Neural progenitor cell (in vitro differentiated cells): ENCODE measurements at regions not wholly inside any gene's neighbourhood (a gene's known extent, or its start where the extent isn't known, plus 50 kb on each side); places are given as distances from the start of the nearest gene placed in this dataset.

ENCODE experiments used
- DNase-seq: peaks from one replicate; pipeline ENCODE4 v3.0.0-alpha.2; 2016; ENCODE audit warnings: low spot score
- H2AFZ ChIP-seq: fragments of 200-600 bp; sonication (generic); replicated peaks from 2 replicates; pipeline ENCODE4 v1.6.1; 2016; ENCODE audit warnings: antibody characterized with exemption
- H3F3A ChIP-seq: fragments of 200-600 bp; sonication (generic); 2 replicates; pipeline ENCODE4 v1.6.1; 2016; ENCODE audit warnings: antibody characterized with exemption, low read depth
- H3K27ac ChIP-seq: fragments of 200-600 bp; sonication (generic); 2 replicates; pipeline ENCODE4 v1.5.1; 2016; ENCODE audit warnings: mild to moderate bottlenecking
- H3K27me3 ChIP-seq: fragments of 200-600 bp; sonication (generic); 2 replicates; pipeline ENCODE4 v1.6.1; 2016; ENCODE audit warnings: mild to moderate bottlenecking, moderate library complexity
- H3K36me3 ChIP-seq: fragments of 200-600 bp; sonication (generic); 2 replicates; pipeline ENCODE4 v1.5.1; 2016
- H3K4me1 ChIP-seq: fragments of 200-600 bp; sonication (generic); 2 replicates; pipeline ENCODE4 v1.6.1; 2016; ENCODE audit warnings: mixed run types
- H3K4me2 ChIP-seq: fragments of 200-600 bp; sonication (generic); 2 replicates; pipeline ENCODE4 v1.6.1; 2016
- H3K4me3 ChIP-seq: fragments of 200-600 bp; sonication (generic); 2 replicates; pipeline ENCODE4 v1.5.1; 2016
- H3K79me2 ChIP-seq: fragments of 200-600 bp; sonication (generic); 2 replicates; pipeline ENCODE4 v1.6.1; 2016; ENCODE audit warnings: low read depth
- H3K9ac ChIP-seq: fragments of 200-600 bp; sonication (generic); 2 replicates; pipeline ENCODE4 v1.6.1; 2016
- H3K9me3 ChIP-seq: fragments of 200-600 bp; sonication (generic); 2 replicates; pipeline ENCODE4 v1.5.1; 2016; ENCODE audit warnings: low read depth
- H4K20me1 ChIP-seq: fragments of 200-600 bp; sonication (generic); 2 replicates; pipeline ENCODE4 v1.6.1; 2016; ENCODE audit warnings: low read depth
- H3K27ac Mint-ChIP-seq: 3 replicates; pipeline ENCODE4 v1.8.0; 2021; ENCODE audit warnings: mixed read lengths
- H3K27me3 Mint-ChIP-seq: 2 replicates; pipeline ENCODE4 v1.8.0; 2022; ENCODE audit warnings: low read depth, mild to moderate bottlenecking, inconsistent platforms, moderate library complexity, mixed read lengths; ENCODE audit not compliant: insufficient read depth
- H3K36me3 Mint-ChIP-seq: 3 replicates; pipeline ENCODE4 v1.8.0; 2021; ENCODE audit warnings: mixed read lengths
- H3K4me1 Mint-ChIP-seq: 3 replicates; pipeline ENCODE4 v1.8.0; 2021; ENCODE audit warnings: mixed read lengths
- H3K4me3 Mint-ChIP-seq: 3 replicates; pipeline ENCODE4 v1.8.0; 2021; ENCODE audit warnings: mild to moderate bottlenecking, moderate library complexity, mixed read lengths
- H3K9me3 Mint-ChIP-seq: 3 replicates; pipeline ENCODE4 v1.8.0; 2020; ENCODE audit warnings: mixed read lengths
- CTCF ChIP-seq: fragments of 200-600 bp; sonication (generic); IDR thresholded peaks from 2 replicates; pipeline ENCODE4 v1.5.1; 2017; ENCODE audit warnings: antibody characterized with exemption, mild to moderate bottlenecking
- EZH2 ChIP-seq: fragments of 200-600 bp; sonication (generic); IDR thresholded peaks from 2 replicates; pipeline ENCODE4 v1.6.1; 2017; ENCODE audit warnings: antibody characterized with exemption, mild to moderate bottlenecking, moderate library complexity
- EZH2phosphoT487 ChIP-seq: fragments of 200-600 bp; sonication (generic); IDR thresholded peaks from 2 replicates; pipeline ENCODE4 v1.6.1; 2017; ENCODE audit warnings: antibody characterized with exemption

DNA sequence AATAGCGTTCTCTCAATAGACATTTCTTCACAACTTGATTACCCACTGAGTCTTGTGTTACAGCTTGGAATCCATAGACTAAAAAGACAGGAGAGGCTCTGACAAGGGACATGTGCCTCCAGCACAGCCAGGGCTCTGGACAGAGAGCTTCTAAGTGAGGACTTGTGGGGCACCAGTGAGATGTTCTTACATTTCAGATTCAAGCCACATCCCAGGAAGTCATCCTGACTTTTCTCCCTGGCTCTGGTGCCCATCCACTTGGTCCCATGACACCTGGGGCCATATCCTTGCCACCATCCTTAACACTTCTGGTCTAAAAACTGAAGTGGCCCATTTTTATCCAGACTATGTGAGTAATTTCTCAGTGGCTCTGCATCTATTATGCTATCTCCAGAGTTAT is 440.1 kb downstream of the TCERG1L start:
- Histone ChIP-seq H3K9me3 (no peaks in the 10 kb centered on the region), H3F3A (no peaks in the 10 kb centered on the region), H3K9ac (no peak overlapping the region), H3K79me2 (no peaks in the 10 kb centered on the region), H3K36me3 (no peaks in the 10 kb centered on the region), H2AFZ (no peak overlapping the region), H3K27me3 (no peaks in the 10 kb centered on the region), H3K27ac (no peak overlapping the region), H3K4me1 (no peaks in the 10 kb centered on the region), H3K4me2 (no peak overlapping the region), H4K20me1 (no peaks in the 10 kb centered on the region), H3K4me3 (no peak overlapping the region)
- Mint-ChIP-seq H3K4me3 (no peak overlapping the region), H3K9me3 (no peaks in the 10 kb centered on the region), H3K27me3 (peaks cover 11% of the 10 kb centered on the region), H3K4me1 (no peaks in the 10 kb centered on the region), H3K27ac (no peak overlapping the region), H3K36me3 (no peaks in the 10 kb centered on the region)
- TF ChIP-seq CTCF (no peak), EZH2 (no peak), EZH2phosphoT487 (no peak)
- DNase-seq: no peak

GRCh38 chr10:130873636-130874035 is 437.9 kb downstream of the TCERG1L start:
- Histone ChIP-seq H3K79me2 (no peaks in the 10 kb centered on the region), H3K27me3 (no peaks in the 10 kb centered on the region), H4K20me1 (no peaks in the 10 kb centered on the region), H3F3A (no peaks in the 10 kb centered on the region), H3K9ac (no peak overlapping the region), H3K36me3 (no peaks in the 10 kb centered on the region), H2AFZ (no peak overlapping the region), H3K4me1 (no peaks in the 10 kb centered on the region), H3K4me2 (no peak overlapping the region), H3K4me3 (no peak overlapping the region), H3K27ac (no peak overlapping the region), H3K9me3 (no peaks in the 10 kb centered on the region)
- H3K27ac Mint-ChIP-seq: no peak overlapping the region
- no peaks in the 10 kb centered on the region for H3K9me3 Mint-ChIP-seq
- no peaks in the 10 kb centered on the region for H3K36me3 Mint-ChIP-seq
- no peak for TF ChIP-seq CTCF
- no peak for TF ChIP-seq EZH2
- no peak for TF ChIP-seq EZH2phosphoT487
- no peaks in the 10 kb centered on the region for H3K4me1 Mint-ChIP-seq
- H3K27me3 Mint-ChIP-seq: peaks cover 10% of the 10 kb centered on the region
- DNase-seq: no peak
- no peak overlapping the region for H3K4me3 Mint-ChIP-seq

DNA sequence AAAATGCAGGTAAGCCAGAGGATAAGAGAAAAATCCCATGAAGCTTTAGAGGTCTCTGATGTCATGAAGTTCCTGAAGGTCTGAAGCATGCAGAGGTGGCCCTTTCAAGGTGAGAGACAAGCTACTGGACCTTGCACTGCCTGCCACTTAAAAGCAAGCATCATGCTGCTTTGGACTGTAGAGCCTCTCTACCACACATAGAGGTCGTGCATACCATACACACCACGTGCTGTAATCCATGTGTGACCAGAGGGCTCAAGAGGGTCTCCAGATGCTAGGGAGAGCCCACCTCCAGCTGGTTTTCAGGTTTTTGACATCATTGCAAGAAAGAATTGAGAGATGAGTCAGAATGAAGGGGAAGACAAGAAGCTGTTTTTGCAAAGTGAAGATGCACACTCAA is 436.4 kb downstream of the TCERG1L start:
- H3K27ac ChIP-seq: no peak overlapping the region
- Mint-ChIP-seq H3K27me3 (peaks cover 8% of the 10 kb centered on the region), H3K36me3 (no peaks in the 10 kb centered on the region), H3K27ac (no peak overlapping the region), H3K9me3 (no peaks in the 10 kb centered on the region), H3K4me1 (no peaks in the 10 kb centered on the region), H3K4me3 (no peak overlapping the region)
- no peak for DNase-seq
- H3K4me2 ChIP-seq: no peak overlapping the region
- no peak overlapping the region for H2AFZ ChIP-seq
- H3K9ac ChIP-seq: no peak overlapping the region
- H3K36me3 ChIP-seq: no peaks in the 10 kb centered on the region
- TF ChIP-seq EZH2: no peak
- no peak for TF ChIP-seq CTCF
- no peak for TF ChIP-seq EZH2phosphoT487
- no peak overlapping the region for H3K4me3 ChIP-seq
- H3F3A ChIP-seq: no peaks in the 10 kb centered on the region
- H3K4me1 ChIP-seq: no peaks in the 10 kb centered on the region
- H3K79me2 ChIP-seq: no peaks in the 10 kb centered on the region
- H3K9me3 ChIP-seq: no peaks in the 10 kb centered on the region
- H3K27me3 ChIP-seq: no peaks in the 10 kb centered on the region
- H4K20me1 ChIP-seq: no peaks in the 10 kb centered on the region
